ENCODE measurements at regions not wholly inside any gene's neighbourhood (a gene's known extent, or its start where the extent isn't known, plus 50 kb on each side); places are given as distances from the start of the nearest gene placed in this dataset.

DNA sequence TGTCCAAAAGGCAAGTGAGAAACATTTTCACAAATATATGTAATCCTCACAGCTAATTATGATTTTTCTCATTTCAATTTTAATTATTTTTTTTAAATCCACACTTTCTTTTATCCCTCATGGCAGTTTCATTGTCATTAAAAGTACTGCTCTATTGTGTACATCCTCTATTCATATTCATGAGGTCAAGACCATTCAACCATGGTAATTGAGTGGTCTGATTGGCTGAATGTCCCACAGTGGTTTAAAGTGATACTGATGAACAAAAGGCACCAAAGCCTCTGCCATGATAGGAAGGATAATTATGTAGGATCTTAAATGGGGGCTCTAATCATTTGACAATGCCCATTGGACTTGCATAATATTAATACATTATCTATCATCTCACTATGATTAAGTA is 108.4 kb upstream of the EPHA4 start:
- Histone ChIP-seq H3K9me3 (ENCODE audit: control insufficient read depth, insufficient read depth, low read length) (no peaks in the 10 kb centered on the region), H2AK9ac (replicated peaks; ENCODE audit: low read depth, low read length, poor library complexity) (no peak overlapping the region), H3K23ac (ENCODE audit: low read depth, low read length) (no peak overlapping the region), H3K4me1 (ENCODE audit: control insufficient read depth, insufficient read depth, low read length) (no peaks in the 10 kb centered on the region), H4K8ac (ENCODE audit: low read depth in 2 of 2, low read length in 2 of 2) (no peak overlapping the region), H3K9ac (ENCODE audit: low read depth, low read length) (no peak overlapping the region), H4K91ac (ENCODE audit: insufficient read depth, low read depth, low read length) (no peak overlapping the region), H4K5ac (ENCODE audit: low read depth, low read length) (no peak overlapping the region), H3K14ac (replicated peaks; ENCODE audit: low read depth, low read length) (no peak overlapping the region), H2BK120ac (ENCODE audit: low read depth, low read length) (no peak overlapping the region), H2AK5ac (ENCODE audit: low read depth, low read length) (no peak overlapping the region), H3K56ac (ENCODE audit: extremely low read depth, insufficient read depth, low read length) (no peak overlapping the region), H3K9me1 (ENCODE audit: insufficient read depth, low read length) (no peaks in the 10 kb centered on the region), H4K20me1 (ENCODE audit: insufficient read depth, low read length) (no peaks in the 10 kb centered on the region), H3K4me2 (ENCODE audit: low read depth, low read length) (no peak overlapping the region), H2BK5ac (ENCODE audit: low read depth, low read length, poor library complexity, severe bottlenecking) (no peak overlapping the region), H3K4me3 (ENCODE audit: insufficient read depth, low read depth, low read length) (no peak overlapping the region), H3K79me1 (ENCODE audit: low read depth in 1 of 2, low read length in 2 of 2) (no peaks in the 10 kb centered on the region), H3K18ac (ENCODE audit: low read depth, low read length) (no peak overlapping the region), H3K27ac (ENCODE audit: insufficient read depth, low read length) (no peak overlapping the region), H3K4ac (ENCODE audit: low read depth, low read length) (no peak overlapping the region), H2BK15ac (ENCODE audit: low read depth, low read length) (no peak overlapping the region), H3K27me3 (ENCODE audit: control insufficient read depth, insufficient read depth, low read length) (no peaks in the 10 kb centered on the region), H2AFZ (replicated peaks; ENCODE audit: low read length, poor library complexity) (no peak overlapping the region), H3K36me3 (ENCODE audit: control insufficient read depth, insufficient read depth, low read length) (no peaks in the 10 kb centered on the region), H2BK20ac (ENCODE audit: low read depth, low read length) (no peak overlapping the region)
- TF ChIP-seq MAFK (IDR thresholded peaks at IDR 0.05; ENCODE audit: low read depth, low read length) (no peak), RFX5 (IDR thresholded peaks at IDR 0.05; ENCODE audit: low read depth, low read length) (no peak), BHLHE40 (IDR thresholded peaks at IDR 0.05; ENCODE audit: low read depth, low read length) (no peak), RCOR1 (IDR thresholded peaks at IDR 0.05; ENCODE audit: insufficient replicate concordance, low read length) (no peak), ELK1 (IDR thresholded peaks at IDR 0.05; ENCODE audit: borderline replicate concordance, low read depth, low read length) (no peak), SMC3 (IDR thresholded peaks at IDR 0.05; ENCODE audit: low read depth, low read length) (no peak), MXI1 (IDR thresholded peaks at IDR 0.05; ENCODE audit: borderline replicate concordance, low read depth, low read length) (no peak), NFE2L2 (IDR thresholded peaks at IDR 0.05; ENCODE audit: low read depth, low read length) (no peak), MAZ (IDR thresholded peaks at IDR 0.05; ENCODE audit: borderline replicate concordance, low read depth, low read length) (no peak), POLR2A (IDR thresholded peaks at IDR 0.05; ENCODE audit: low read depth, low read length) (no peak), USF2 (IDR thresholded peaks at IDR 0.05; ENCODE audit: low read depth, low read length) (no peak), FOS (IDR thresholded peaks at IDR 0.05; ENCODE audit: low read depth, low read length) (no peak), CHD1 (IDR thresholded peaks at IDR 0.05; ENCODE audit: low read depth, low read length) (no peak), RAD21 (IDR thresholded peaks at IDR 0.05; ENCODE audit: low read length) (no peak), CEBPB (IDR thresholded peaks at IDR 0.05; ENCODE audit: low read depth, low read length) (no peak)
- TF ChIP-seq, protein P1, sequence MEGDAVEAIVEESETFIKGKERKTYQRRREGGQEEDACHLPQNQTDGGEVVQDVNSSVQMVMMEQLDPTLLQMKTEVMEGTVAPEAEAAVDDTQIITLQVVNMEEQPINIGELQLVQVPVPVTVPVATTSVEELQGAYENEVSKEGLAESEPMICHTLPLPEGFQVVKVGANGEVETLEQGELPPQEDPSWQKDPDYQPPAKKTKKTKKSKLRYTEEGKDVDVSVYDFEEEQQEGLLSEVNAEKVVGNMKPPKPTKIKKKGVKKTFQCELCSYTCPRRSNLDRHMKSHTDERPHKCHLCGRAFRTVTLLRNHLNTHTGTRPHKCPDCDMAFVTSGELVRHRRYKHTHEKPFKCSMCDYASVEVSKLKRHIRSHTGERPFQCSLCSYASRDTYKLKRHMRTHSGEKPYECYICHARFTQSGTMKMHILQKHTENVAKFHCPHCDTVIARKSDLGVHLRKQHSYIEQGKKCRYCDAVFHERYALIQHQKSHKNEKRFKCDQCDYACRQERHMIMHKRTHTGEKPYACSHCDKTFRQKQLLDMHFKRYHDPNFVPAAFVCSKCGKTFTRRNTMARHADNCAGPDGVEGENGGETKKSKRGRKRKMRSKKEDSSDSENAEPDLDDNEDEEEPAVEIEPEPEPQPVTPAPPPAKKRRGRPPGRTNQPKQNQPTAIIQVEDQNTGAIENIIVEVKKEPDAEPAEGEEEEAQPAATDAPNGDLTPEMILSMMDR (conservative IDR thresholded peaks at IDR 0.05; ENCODE audit: low read depth, low read length), result no peak
- dilution Hi-C loops (cut with HindIII; ENCODE audit: low sequenced_read_pairs, unreplicated experiment), result no loop called here
- intact Hi-C loops (cut with micrococcal nuclease), result no loop called here
- BruUV-seq (replicated peaks), result no TSS peak
- DNase-seq (no peak), ATAC-seq (ENCODE audit: low read depth) (no peak)
- CTCF ChIA-PET, result no interaction called here
- in situ Hi-C loops (cut with MboI; ENCODE audit: low sequenced_read_pairs), result no loop called here
- POLR2A ChIA-PET (ENCODE audit: unreplicated experiment), result no interaction called here
